ENCODE measurements at regions not wholly inside any gene's neighbourhood (a gene's known extent, or its start where the extent isn't known, plus 50 kb on each side); places are given as distances from the start of the nearest gene placed in this dataset.

DNA sequence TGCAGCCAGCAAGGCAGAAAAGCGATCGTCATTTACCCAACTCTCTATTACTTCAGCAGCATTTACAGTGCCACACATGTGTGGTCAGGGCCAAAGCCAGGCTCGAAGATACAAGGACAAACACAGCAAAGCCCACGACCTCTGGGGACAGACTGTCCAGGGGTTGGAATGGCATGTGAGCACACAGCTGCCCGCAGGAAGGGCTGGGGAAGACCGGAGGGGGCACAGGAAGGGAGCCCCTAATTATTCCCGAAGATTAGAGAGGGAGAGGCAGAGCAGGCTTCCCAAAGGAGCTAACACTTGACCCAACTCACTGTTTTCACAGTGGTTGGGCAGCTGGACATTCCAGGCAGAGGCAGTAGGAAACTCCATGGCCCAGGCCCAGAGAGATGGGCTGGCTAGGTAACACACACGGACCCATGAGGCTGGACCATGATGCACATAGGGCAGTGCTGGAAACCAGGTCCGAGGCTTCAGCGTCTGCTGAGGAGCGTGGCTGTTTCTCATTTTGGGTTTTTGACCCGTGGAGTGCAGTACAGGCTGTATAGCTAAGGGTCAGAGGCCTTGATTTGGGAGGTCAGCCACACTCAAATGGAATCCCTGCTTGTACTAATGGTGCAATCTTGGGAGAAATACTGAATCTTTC is 179.8 kb downstream of the FOXO1 start:
- Histone ChIP-seq H3K4me3 (ENCODE audit: severe bottlenecking) (no peak overlapping the region), H3K4me1 (ENCODE audit: insufficient read depth, poor library complexity, severe bottlenecking) (no peaks in the 10 kb centered on the region), H3K9me3 (ENCODE audit: severe bottlenecking) (no peaks in the 10 kb centered on the region), H3K27ac (ENCODE audit: poor library complexity, severe bottlenecking) (no peak overlapping the region), H3K36me3 (ENCODE audit: low read depth) (no peaks in the 10 kb centered on the region), H3K27me3 (ENCODE audit: insufficient read depth, poor library complexity, severe bottlenecking) (no peaks in the 10 kb centered on the region)
- TF ChIP-seq, protein P1, sequence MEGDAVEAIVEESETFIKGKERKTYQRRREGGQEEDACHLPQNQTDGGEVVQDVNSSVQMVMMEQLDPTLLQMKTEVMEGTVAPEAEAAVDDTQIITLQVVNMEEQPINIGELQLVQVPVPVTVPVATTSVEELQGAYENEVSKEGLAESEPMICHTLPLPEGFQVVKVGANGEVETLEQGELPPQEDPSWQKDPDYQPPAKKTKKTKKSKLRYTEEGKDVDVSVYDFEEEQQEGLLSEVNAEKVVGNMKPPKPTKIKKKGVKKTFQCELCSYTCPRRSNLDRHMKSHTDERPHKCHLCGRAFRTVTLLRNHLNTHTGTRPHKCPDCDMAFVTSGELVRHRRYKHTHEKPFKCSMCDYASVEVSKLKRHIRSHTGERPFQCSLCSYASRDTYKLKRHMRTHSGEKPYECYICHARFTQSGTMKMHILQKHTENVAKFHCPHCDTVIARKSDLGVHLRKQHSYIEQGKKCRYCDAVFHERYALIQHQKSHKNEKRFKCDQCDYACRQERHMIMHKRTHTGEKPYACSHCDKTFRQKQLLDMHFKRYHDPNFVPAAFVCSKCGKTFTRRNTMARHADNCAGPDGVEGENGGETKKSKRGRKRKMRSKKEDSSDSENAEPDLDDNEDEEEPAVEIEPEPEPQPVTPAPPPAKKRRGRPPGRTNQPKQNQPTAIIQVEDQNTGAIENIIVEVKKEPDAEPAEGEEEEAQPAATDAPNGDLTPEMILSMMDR (IDR thresholded peaks at IDR 0.05; ENCODE audit: poor library complexity, severe bottlenecking): no peak
- ATAC-seq (ENCODE audit: low read depth) (no peak), DNase-seq (ENCODE audit: low spot score) (no peak)

DNA sequence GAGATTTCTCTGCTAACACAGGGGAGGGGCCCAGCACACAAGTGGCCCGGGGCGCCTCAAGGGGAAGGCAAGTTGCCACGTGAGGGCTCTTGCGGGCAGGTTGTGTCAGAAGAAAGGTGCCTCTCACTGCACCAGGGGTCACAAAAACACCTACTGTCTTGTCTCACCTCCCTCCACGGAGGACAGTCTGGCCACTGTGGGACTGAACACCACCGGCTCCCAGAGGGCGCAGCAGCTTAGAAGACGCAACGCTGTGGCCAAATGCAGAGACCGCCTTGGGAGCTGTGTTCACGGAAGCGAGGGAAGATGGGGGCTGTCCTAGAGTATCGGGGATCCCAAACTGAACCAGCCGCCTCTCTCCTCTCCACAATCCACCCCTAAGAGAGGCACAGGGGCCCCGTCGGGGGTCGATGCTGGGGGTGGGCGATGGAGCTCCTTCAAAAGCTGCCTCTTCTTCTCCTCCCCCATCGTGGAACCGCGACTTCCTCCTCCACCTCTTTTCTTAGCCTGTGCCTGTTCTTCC is 177.5 kb downstream of the FOXO1 start:
- H3K4me1 ChIP-seq (ENCODE audit: insufficient read depth, poor library complexity, severe bottlenecking): no peaks in the 10 kb centered on the region
- no peaks in the 10 kb centered on the region for H3K36me3 ChIP-seq (ENCODE audit: low read depth)
- TF ChIP-seq, protein P1 (IDR thresholded peaks at IDR 0.05; ENCODE audit: poor library complexity, severe bottlenecking): no peak
- ATAC-seq (ENCODE audit: low read depth) (no peak), DNase-seq (ENCODE audit: low spot score) (no peak)
- no peaks in the 10 kb centered on the region for H3K9me3 ChIP-seq (ENCODE audit: severe bottlenecking)
- H3K27me3 ChIP-seq (ENCODE audit: insufficient read depth, poor library complexity, severe bottlenecking): no peaks in the 10 kb centered on the region
- no peak overlapping the region for H3K4me3 ChIP-seq (ENCODE audit: severe bottlenecking)
- H3K27ac ChIP-seq (ENCODE audit: poor library complexity, severe bottlenecking): no peak overlapping the region

DNA sequence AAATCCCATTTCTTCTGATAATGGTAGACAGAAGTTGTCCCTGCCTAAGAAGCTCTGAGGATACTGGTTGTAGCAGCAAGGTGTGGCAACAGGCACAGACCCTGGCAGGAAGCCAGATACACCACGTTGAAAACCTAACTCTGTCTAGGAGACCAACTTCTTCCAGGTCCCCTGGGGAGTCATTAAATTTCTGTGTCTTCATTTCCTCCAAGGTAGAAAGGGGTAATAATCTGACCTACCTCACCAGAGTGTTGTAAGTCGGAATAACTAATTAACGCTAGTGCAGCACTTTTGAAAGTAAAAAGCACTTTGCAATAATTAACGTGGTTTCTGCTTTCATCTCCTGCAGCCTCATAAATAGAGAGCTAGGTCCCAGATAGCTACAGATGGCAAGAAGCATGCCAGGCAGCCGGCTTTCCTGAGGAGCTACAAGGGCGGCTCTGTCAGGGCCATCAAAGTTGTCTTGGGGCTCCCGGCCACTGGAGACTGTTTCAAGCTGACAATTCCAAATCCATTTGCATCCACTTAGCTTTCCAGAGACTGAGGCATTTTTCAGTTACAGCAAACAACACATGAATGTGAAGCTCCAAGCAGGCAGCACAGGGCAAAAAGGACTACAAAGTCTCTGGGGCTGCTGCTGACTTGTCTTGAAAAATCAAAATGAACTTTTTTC is 176.2 kb downstream of the FOXO1 start:
- Histone ChIP-seq H3K4me1 (ENCODE audit: insufficient read depth, poor library complexity, severe bottlenecking) (no peaks in the 10 kb centered on the region), H3K36me3 (ENCODE audit: low read depth) (no peaks in the 10 kb centered on the region), H3K27ac (ENCODE audit: poor library complexity, severe bottlenecking) (no peak overlapping the region), H3K9me3 (ENCODE audit: severe bottlenecking) (no peaks in the 10 kb centered on the region), H3K27me3 (ENCODE audit: insufficient read depth, poor library complexity, severe bottlenecking) (no peaks in the 10 kb centered on the region), H3K4me3 (ENCODE audit: severe bottlenecking) (no peak overlapping the region)
- TF ChIP-seq, protein P1 (IDR thresholded peaks at IDR 0.05; ENCODE audit: poor library complexity, severe bottlenecking): no peak
- ATAC-seq (ENCODE audit: low read depth) (no peak), DNase-seq (ENCODE audit: low spot score) (no peak)

DNA sequence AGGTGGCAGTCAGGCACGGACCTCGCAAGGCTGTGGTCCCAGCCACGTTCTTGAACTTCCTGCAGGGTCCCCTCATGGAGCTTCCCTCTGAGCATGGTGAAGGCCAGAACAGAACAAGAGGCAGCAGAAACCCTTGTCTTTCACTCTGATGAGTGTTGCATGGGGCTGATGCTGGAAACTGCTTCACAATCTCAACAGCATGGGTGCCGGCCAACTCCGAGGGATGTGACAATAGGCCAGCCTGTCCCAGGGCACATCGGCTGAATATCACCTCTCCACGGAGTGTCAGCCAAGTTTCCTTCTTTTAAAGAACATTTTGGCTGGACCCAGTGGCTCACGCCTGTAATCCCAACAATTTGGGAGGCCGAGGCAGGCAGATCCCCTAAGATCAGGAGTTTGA is 173.9 kb downstream of the FOXO1 start:
- ATAC-seq (ENCODE audit: low read depth) (no peak), DNase-seq (ENCODE audit: low spot score) (no peak)
- TF ChIP-seq, protein P1 (IDR thresholded peaks at IDR 0.05; ENCODE audit: poor library complexity, severe bottlenecking): no peak
- H3K9me3 ChIP-seq (ENCODE audit: severe bottlenecking): no peaks in the 10 kb centered on the region
- no peaks in the 10 kb centered on the region for H3K4me1 ChIP-seq (ENCODE audit: insufficient read depth, poor library complexity, severe bottlenecking)
- no peak overlapping the region for H3K27ac ChIP-seq (ENCODE audit: poor library complexity, severe bottlenecking)
- no peaks in the 10 kb centered on the region for H3K27me3 ChIP-seq (ENCODE audit: insufficient read depth, poor library complexity, severe bottlenecking)
- no peak overlapping the region for H3K4me3 ChIP-seq (ENCODE audit: severe bottlenecking)
- no peaks in the 10 kb centered on the region for H3K36me3 ChIP-seq (ENCODE audit: low read depth)

DNA sequence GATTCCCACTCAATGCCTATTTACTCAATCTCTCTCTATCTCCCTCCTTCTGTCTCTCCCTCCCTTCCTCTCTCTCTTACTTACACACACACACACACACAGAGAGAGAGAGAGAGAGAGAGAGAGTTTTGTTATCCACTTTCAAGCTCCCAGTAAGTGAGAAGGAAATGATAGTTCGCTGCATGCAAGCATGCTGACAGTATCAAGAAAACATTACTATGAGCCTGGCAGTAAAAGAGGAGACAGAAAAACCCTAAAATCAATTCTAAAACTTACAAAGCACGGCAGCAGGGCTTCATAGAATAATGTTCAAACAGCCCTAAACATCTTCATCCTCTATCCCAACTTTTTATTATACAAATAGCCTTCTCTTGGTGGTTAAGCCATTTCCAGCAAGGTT is 171.9 kb downstream of the FOXO1 start:
- H3K4me1 ChIP-seq (ENCODE audit: insufficient read depth, poor library complexity, severe bottlenecking): no peaks in the 10 kb centered on the region
- no peaks in the 10 kb centered on the region for H3K9me3 ChIP-seq (ENCODE audit: severe bottlenecking)
- H3K36me3 ChIP-seq (ENCODE audit: low read depth): no peaks in the 10 kb centered on the region
- no peak overlapping the region for H3K4me3 ChIP-seq (ENCODE audit: severe bottlenecking)
- TF ChIP-seq, protein P1 (IDR thresholded peaks at IDR 0.05; ENCODE audit: poor library complexity, severe bottlenecking): no peak
- ATAC-seq (ENCODE audit: low read depth) (no peak), DNase-seq (ENCODE audit: low spot score) (no peak)
- H3K27ac ChIP-seq (ENCODE audit: poor library complexity, severe bottlenecking): no peak overlapping the region
- no peaks in the 10 kb centered on the region for H3K27me3 ChIP-seq (ENCODE audit: insufficient read depth, poor library complexity, severe bottlenecking)

All from RWPE2 (cell line).